Tibial nerve (tissue), 4 donors: ENCODE measurements at regions not wholly inside any gene's neighbourhood (a gene's known extent, or its start where the extent isn't known, plus 50 kb on each side); places are given as distances from the start of the nearest gene placed in this dataset.

Source experiments
- EP300 ChIP-seq, 2 donors: sonication (generic); formaldehyde crosslinking; IDR thresholded peaks; one replicate each; pipeline ENCODE4 v1.6.1; 2017; ENCODE audit warnings: antibody characterized with exemption in 2 of 2, mild to moderate bottlenecking in 1 of 2
- TF ChIP-seq, protein P1 (sequence below), 5 experiments: fragments of 200-600 bp in 3 of 5; fragments of 450-650 bp in 2 of 5; sonication (generic) in 3 of 5; IDR thresholded peaks; one replicate each; pipeline ENCODE4 v1.5.1; 2016 to 2019; ENCODE audit warnings: antibody characterized with exemption in 5 of 5, mild to moderate bottlenecking in 3 of 5, moderate library complexity in 2 of 5

- TF ChIP-seq EP300 (IDR thresholded peaks at IDR 0.05) = no peak
- TF ChIP-seq, protein P1, sequence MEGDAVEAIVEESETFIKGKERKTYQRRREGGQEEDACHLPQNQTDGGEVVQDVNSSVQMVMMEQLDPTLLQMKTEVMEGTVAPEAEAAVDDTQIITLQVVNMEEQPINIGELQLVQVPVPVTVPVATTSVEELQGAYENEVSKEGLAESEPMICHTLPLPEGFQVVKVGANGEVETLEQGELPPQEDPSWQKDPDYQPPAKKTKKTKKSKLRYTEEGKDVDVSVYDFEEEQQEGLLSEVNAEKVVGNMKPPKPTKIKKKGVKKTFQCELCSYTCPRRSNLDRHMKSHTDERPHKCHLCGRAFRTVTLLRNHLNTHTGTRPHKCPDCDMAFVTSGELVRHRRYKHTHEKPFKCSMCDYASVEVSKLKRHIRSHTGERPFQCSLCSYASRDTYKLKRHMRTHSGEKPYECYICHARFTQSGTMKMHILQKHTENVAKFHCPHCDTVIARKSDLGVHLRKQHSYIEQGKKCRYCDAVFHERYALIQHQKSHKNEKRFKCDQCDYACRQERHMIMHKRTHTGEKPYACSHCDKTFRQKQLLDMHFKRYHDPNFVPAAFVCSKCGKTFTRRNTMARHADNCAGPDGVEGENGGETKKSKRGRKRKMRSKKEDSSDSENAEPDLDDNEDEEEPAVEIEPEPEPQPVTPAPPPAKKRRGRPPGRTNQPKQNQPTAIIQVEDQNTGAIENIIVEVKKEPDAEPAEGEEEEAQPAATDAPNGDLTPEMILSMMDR (IDR thresholded peaks at IDR 0.05) = no peak
Measured at GRCh38 chr10:60498985-60499384, 109.3 kb upstream of the ANK3 start.
